T-helper 17 cell (primary cell): ENCODE measurements at regions not wholly inside any gene's neighbourhood (a gene's known extent, or its start where the extent isn't known, plus 50 kb on each side); places are given as distances from the start of the nearest gene placed in this dataset.

Experiments
- ATAC-seq: fragments of 150-1000 bp; cut with Tn5 transposase; 2 replicates; pipeline ENCODE4 v1.10.0; 2021; ENCODE audit warnings: mild to moderate bottlenecking, moderate library complexity
- DNase-seq, 3 donors: peaks; one replicate each; pipeline versions ENCODE4 v3.0.0 to v3.0.0-alpha.2; 2020 to 2021
- H3K9me3 ChIP-seq: one replicate; pipeline ENCODE4 v1.7.0; 2013; ENCODE audit warnings: low read length, mild to moderate bottlenecking; ENCODE audit not compliant: control insufficient read depth, poor library complexity, severe bottlenecking
- H3K27ac Mint-ChIP-seq: one replicate; pipeline ENCODE4 v1.8.0; 2022; ENCODE audit warnings: mild to moderate bottlenecking, moderate library complexity, mixed read lengths
- H3K27me3 Mint-ChIP-seq: one replicate; pipeline ENCODE4 v1.8.0; 2022; ENCODE audit warnings: mixed read lengths
- H3K36me3 Mint-ChIP-seq: one replicate; pipeline ENCODE4 v1.8.0; 2022; ENCODE audit warnings: low read depth, mixed read lengths
- H3K4me1 Mint-ChIP-seq: one replicate; pipeline ENCODE4 v1.8.0; 2022; ENCODE audit warnings: mild to moderate bottlenecking, mixed read lengths
- H3K4me3 Mint-ChIP-seq: one replicate; pipeline ENCODE4 v1.8.0; 2022; ENCODE audit warnings: mild to moderate bottlenecking, moderate library complexity, mixed read lengths

GRCh38 chr18:70454704-70455322, 166.0 kb downstream of the SOCS6 start:
- no peaks in the 10 kb centered on the region for H3K4me1 Mint-ChIP-seq
- ATAC-seq (peak; percentile 53), DNase-seq (no peak)
- peaks cover 4% of the 10 kb centered on the region for H3K36me3 Mint-ChIP-seq
- H3K27ac Mint-ChIP-seq: no peak overlapping the region
- H3K9me3 ChIP-seq: no peaks in the 10 kb centered on the region
- no peak overlapping the region for H3K4me3 Mint-ChIP-seq
- peaks cover 39% of the 10 kb centered on the region for H3K27me3 Mint-ChIP-seq

GRCh38 chr18:70453058-70453775, 164.4 kb downstream of the SOCS6 start:
- no peaks in the 10 kb centered on the region for H3K9me3 ChIP-seq
- Mint-ChIP-seq H3K27ac (no peak overlapping the region), H3K4me1 (no peaks in the 10 kb centered on the region), H3K4me3 (no peak overlapping the region), H3K36me3 (no peaks in the 10 kb centered on the region), H3K27me3 (peaks cover 25% of the 10 kb centered on the region)
- ATAC-seq (no peak), DNase-seq (no peak)

GRCh38 chr18:70452501-70452900, 163.7 kb downstream of the SOCS6 start:
- DNase-seq: no peak
- ATAC-seq: no peak
- Mint-ChIP-seq H3K4me3 (no peak overlapping the region), H3K27ac (no peak overlapping the region), H3K27me3 (peaks cover 27% of the 10 kb centered on the region), H3K36me3 (no peaks in the 10 kb centered on the region), H3K4me1 (no peaks in the 10 kb centered on the region)
- H3K9me3 ChIP-seq: no peaks in the 10 kb centered on the region

GRCh38 chr18:70450426-70451253, 161.8 kb downstream of the SOCS6 start:
- H3K4me1 Mint-ChIP-seq: no peaks in the 10 kb centered on the region
- no peak for ATAC-seq
- DNase-seq: no peak
- H3K4me3 Mint-ChIP-seq: no peak overlapping the region
- peaks cover 40% of the 10 kb centered on the region for H3K27me3 Mint-ChIP-seq
- H3K36me3 Mint-ChIP-seq: no peaks in the 10 kb centered on the region
- no peaks in the 10 kb centered on the region for H3K9me3 ChIP-seq
- H3K27ac Mint-ChIP-seq: no peak overlapping the region

GRCh38 chr18:70448588-70448987, 159.7 kb downstream of the SOCS6 start:
- H3K27ac Mint-ChIP-seq: no peak overlapping the region
- no peak for DNase-seq

GRCh38 chr18:70446063-70446462, 157.2 kb downstream of the SOCS6 start:
- no peaks in the 10 kb centered on the region for H3K36me3 Mint-ChIP-seq
- no peak for ATAC-seq

More at GRCh38 chr18:70448588-70448987, 159.7 kb downstream of the SOCS6 start:
- no peak overlapping the region for H3K4me3 Mint-ChIP-seq
- H3K9me3 ChIP-seq: no peaks in the 10 kb centered on the region
- ATAC-seq: no peak
- no peaks in the 10 kb centered on the region for H3K36me3 Mint-ChIP-seq
- peaks cover 38% of the 10 kb centered on the region for H3K27me3 Mint-ChIP-seq
- no peaks in the 10 kb centered on the region for H3K4me1 Mint-ChIP-seq

GRCh38 chr18:70442933-70443332, 154.1 kb downstream of the SOCS6 start:
- no peaks in the 10 kb centered on the region for H3K4me1 Mint-ChIP-seq
- H3K36me3 Mint-ChIP-seq: no peaks in the 10 kb centered on the region
- H3K27ac Mint-ChIP-seq: no peak overlapping the region
- H3K4me3 Mint-ChIP-seq: no peak overlapping the region
- no peaks in the 10 kb centered on the region for H3K9me3 ChIP-seq
- DNase-seq (no peak), ATAC-seq (no peak)
- H3K27me3 Mint-ChIP-seq: peaks cover 19% of the 10 kb centered on the region

More at GRCh38 chr18:70446063-70446462, 157.2 kb downstream of the SOCS6 start:
- H3K9me3 ChIP-seq: no peaks in the 10 kb centered on the region
- no peak for DNase-seq
- H3K4me3 Mint-ChIP-seq: no peak overlapping the region
- H3K4me1 Mint-ChIP-seq: no peaks in the 10 kb centered on the region
- H3K27me3 Mint-ChIP-seq: peaks cover 19% of the 10 kb centered on the region
- H3K27ac Mint-ChIP-seq: no peak overlapping the region

GRCh38 chr18:70432804-70433400, 144.1 kb downstream of the SOCS6 start:
- Mint-ChIP-seq H3K4me1 (no peaks in the 10 kb centered on the region), H3K27ac (peak overlapping the region; percentile 29), H3K27me3 (peaks cover 7% of the 10 kb centered on the region), H3K36me3 (no peaks in the 10 kb centered on the region), H3K4me3 (no peak overlapping the region)
- DNase-seq (no peak), ATAC-seq (no peak)
- H3K9me3 ChIP-seq: no peaks in the 10 kb centered on the region

- H3K9me3 ChIP-seq: no peaks in the 10 kb centered on the region
- DNase-seq (no peak), ATAC-seq (no peak)
- H3K36me3 Mint-ChIP-seq: no peaks in the 10 kb centered on the region
- H3K4me3 Mint-ChIP-seq: no peak overlapping the region
- no peak overlapping the region for H3K27ac Mint-ChIP-seq
- H3K27me3 Mint-ChIP-seq: peaks cover 7% of the 10 kb centered on the region
- no peaks in the 10 kb centered on the region for H3K4me1 Mint-ChIP-seq
Observed at GRCh38 chr18:70431203-70431624, 142.4 kb downstream of the SOCS6 start.

GRCh38 chr18:70430501-70431173, 141.8 kb downstream of the SOCS6 start:
- DNase-seq (no peak), ATAC-seq (no peak)
- Mint-ChIP-seq H3K27me3 (peaks cover 7% of the 10 kb centered on the region), H3K4me3 (no peak overlapping the region), H3K4me1 (no peaks in the 10 kb centered on the region), H3K36me3 (no peaks in the 10 kb centered on the region), H3K27ac (no peak overlapping the region)
- no peaks in the 10 kb centered on the region for H3K9me3 ChIP-seq

- H3K9me3 ChIP-seq: no peaks in the 10 kb centered on the region
- Mint-ChIP-seq H3K27me3 (peaks cover 7% of the 10 kb centered on the region), H3K27ac (no peak overlapping the region), H3K4me3 (no peak overlapping the region), H3K36me3 (no peaks in the 10 kb centered on the region), H3K4me1 (no peaks in the 10 kb centered on the region)
- DNase-seq: no peak
- ATAC-seq: no peak
Observed at GRCh38 chr18:70429847-70430500, 141.1 kb downstream of the SOCS6 start.

GRCh38 chr18:70428439-70428838, 139.6 kb downstream of the SOCS6 start:
- Mint-ChIP-seq H3K36me3 (no peaks in the 10 kb centered on the region), H3K4me3 (no peak overlapping the region), H3K27ac (no peak overlapping the region), H3K4me1 (peaks cover 2% of the 10 kb centered on the region), H3K27me3 (peaks cover 7% of the 10 kb centered on the region)
- no peaks in the 10 kb centered on the region for H3K9me3 ChIP-seq
- ATAC-seq: no peak
- DNase-seq: no peak
